ENCODE measurements at regions not wholly inside any gene's neighbourhood (a gene's known extent, or its start where the extent isn't known, plus 50 kb on each side); places are given as distances from the start of the nearest gene placed in this dataset.

GRCh38 chr1:214864896-214865688 lies 217.4 kb upstream of the KCNK2 start:
- no peak for TF ChIP-seq POLR2AphosphoS5 (IDR thresholded peaks at IDR 0.05; ENCODE audit: low read depth, low read length)
- no peak for TF ChIP-seq POLR2A (IDR thresholded peaks at IDR 0.05; ENCODE audit: low read depth, low read length)
